Daoy (cell line): ENCODE measurements at regions not wholly inside any gene's neighbourhood (a gene's known extent, or its start where the extent isn't known, plus 50 kb on each side); places are given as distances from the start of the nearest gene placed in this dataset.
"Not testable (repeated sequence)": the region's sequence is repeated elsewhere in the genome, so short reads cannot be mapped to it uniquely, and the experiment has no call there.

Source experiments
- DNase-seq: peaks from one replicate; pipeline ENCODE4 v3.0.0-alpha.2; 2015; ENCODE audit warnings: low read depth

DNA sequence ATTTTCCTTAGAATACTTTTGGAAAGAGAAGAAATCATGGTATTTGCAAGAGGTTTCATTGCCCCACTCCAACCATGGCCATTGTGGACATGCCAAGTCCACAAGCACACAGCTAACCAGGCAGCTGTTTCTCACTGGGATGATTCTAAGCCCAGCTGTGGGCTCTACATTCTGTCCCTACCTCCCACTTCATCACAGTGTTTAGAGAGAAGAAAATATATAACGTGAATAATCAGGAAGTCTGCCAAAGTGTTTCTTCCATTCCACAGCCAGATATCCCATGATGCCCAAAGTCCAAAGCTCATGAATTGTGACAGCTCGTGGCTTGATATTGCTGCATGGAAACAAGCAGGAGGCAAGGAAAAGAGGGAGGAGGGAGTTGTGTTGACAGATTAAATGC, 433.7 kb upstream of the GYPC start:
- DNase-seq: no peak

DNA sequence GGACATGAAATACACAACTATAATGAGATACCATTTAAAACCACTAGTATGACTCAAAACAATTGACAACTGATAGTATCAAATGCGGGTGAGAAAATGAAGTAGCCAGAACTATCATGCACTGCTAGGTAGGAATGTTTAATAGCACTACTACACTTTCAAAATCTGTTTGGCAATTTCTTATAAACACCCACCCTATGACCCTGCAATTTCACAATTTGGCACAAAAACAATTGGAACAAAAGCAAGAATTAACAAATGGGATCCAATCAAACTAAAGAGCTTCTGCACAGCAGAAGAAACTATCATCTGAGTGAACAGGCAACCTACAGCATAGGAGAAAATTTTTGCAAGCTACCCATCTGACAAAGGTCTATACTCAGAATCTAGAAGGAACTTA, 431.2 kb upstream of the GYPC start:
- DNase-seq: no peak

DNA sequence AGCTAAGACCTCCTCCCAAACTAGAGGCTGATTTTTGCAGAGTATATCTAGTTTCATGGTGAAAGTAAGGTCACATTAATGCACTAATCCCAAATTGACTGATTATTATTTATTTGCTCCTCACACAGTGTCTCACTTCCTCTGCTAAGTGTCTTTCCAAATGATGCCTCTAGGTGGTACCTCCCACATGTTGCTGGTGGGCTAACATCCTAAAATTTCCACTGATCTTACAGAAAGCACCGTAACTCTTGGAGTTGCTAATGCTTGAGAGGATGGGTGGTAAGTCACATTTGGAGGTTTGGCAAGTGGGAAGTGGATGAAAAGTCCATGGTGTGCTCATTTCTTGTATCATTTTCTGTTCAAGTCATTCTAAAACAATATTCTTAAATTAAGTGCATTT, 428.7 kb upstream of the GYPC start:
- DNase-seq: no peak

DNA sequence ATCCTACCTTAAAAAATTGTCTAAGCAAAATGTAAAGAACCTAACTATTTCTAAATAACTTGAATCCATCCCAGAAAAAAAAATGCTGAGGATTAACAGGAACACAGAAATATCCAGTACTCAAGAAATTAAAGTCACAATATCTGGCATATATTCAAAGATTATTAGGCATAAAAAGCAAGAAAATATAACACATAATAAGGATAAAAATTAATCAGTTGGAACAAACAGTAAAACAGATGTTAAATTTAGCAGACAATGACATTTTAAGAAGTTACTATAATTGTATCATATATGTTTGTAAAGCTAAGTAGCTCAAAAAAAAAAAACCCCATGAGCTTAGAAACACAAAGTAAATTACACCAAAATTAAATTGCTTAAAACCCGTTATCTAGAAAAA, 427.4 kb upstream of the GYPC start:
- no peak for DNase-seq

DNA sequence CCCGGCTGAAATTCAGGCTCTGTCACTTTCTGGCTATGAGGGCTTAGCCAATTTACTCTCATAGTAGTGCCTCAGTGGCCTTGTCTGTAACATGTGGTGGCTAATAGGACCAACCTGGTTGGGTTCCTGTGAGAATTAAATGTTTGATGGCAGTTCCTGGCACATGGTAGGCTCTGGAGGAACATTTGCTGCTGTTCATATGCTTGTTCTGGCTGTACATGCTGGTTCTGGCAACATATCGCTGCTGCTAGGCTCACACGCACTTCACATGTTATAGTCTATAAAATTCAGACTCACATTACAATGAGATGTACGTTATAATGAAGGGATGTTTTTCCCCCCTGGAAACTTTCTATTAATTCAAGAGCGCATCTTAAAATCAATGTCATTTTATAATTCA, 417.7 kb upstream of the GYPC start:
- DNase-seq: no peak

DNA sequence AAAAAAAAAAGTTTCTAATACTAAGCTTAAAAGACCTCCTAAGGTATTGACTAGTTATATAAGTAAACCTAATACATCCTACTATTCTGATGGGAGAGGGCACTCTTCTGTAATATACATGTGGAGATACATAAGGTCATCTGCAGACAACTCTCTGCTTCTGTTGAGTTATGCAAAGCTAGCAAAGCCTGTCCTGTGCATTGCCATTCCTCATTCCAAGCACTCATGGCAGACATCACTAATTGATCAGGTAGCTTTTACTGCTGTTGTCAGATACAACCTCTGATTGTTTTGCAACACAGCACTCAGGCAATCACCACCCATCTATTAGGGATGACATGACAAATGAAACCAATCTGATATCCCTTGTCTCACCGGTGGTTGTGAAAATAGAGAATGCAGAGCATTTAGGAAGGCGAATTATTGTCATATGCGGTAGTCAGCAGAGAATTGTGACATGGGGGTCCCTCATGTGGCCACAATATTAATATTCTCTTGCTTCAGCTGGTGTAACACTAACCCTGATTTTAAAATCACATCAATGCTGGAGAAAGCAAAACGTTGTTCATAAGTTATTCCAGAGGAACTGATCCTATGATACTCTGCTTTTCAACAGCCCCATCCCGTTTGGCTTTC, 416.5 kb upstream of the GYPC start:
- no peak for DNase-seq

DNA sequence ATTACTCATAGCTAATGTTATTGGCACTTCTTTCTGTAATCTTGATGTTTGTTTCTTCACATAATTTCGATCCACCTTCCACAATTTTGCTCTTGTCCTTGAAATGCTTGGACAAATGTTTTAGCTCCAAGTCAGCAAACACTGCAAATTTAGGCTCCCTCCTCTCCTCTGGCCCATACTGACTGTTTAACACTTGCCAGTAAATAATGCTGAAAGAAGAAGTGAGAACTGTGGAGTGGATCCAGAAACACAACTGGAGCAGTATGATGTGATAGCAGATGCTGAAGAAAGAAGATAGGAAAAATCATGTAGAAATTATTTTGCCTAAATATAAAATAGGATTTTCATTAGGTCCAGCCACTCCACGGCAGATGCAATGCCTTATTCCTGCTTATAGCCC, 415.0 kb upstream of the GYPC start:
- DNase-seq: no peak

DNA sequence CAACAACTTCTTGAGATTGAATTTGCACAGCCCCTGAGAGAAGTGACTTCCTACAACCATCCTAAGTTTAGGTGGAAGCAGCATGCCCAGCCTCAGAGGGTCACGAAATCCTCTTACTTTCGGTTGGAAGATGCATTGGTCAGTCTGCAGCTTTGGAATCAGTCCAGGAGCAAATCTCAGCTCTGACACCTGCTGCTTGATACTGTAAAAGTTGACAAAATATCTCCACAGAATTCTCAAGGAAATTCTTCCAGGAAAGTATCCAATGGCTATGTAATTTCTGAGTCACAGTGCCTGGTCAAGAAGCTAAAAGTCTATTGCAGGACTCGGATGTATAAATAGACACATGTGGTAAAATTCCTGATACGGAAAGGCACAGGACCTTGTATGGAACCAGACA, 414.5 kb upstream of the GYPC start:
- DNase-seq: no peak

DNA sequence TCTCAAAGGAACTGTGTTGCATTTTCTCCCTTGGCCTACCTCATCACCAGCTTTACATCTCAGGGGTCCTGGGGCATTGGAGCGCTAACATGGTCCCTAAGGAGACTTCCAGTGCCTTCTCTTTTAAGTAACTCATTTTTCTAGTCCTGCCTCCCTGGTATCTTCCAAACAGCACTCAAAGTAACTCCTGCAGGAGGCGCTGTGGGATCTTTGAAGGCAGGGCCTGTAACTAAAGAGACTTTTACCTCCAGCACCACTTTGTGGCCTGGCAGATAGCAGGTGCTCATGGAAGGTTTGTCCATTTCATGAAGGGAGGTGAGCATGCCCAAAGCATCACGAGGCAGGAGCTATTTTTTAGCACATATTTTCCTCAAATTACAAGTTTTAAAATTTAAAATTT, 411.0 kb upstream of the GYPC start:
- DNase-seq: no peak

DNA sequence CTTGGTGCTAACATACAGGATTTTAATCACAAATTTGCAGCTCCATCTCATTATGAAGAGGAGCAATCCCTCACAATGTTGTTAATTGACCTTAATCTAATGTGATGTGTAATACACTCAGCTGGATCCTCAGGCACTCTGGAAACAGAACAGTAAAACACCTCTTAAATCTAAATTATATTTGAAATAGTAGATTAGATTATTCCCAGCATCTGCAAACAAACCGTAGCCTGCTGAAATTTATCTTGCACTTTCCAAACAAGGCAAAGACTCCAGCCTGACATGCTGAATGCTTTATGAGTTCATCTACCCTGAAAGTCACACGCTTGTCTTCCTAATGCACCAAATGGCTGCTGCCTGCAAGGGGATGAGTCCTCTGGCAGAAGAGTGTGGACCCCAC, 402.3 kb upstream of the GYPC start:
- no peak for DNase-seq

DNA sequence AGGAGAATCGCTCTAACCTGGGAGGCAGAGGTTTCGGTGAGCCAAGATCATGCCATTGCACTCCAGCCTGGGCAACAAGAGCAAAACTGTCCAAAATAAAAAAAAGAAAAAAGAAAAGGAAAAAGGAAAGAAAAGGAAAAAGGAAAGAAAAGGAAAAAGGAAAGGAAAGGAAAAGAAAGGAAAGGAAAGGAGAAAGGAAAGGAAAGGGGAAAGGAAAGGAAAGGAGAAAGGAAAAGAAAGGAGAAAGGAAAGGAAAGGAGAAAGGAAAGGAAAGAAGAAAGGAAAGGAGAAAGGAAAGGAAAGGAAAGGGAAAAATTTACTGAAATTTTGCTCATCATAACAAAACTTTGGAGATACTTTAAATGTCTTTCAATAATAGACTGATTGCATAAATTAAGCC, 391.3 kb upstream of the GYPC start:
- DNase-seq: no peak

DNA sequence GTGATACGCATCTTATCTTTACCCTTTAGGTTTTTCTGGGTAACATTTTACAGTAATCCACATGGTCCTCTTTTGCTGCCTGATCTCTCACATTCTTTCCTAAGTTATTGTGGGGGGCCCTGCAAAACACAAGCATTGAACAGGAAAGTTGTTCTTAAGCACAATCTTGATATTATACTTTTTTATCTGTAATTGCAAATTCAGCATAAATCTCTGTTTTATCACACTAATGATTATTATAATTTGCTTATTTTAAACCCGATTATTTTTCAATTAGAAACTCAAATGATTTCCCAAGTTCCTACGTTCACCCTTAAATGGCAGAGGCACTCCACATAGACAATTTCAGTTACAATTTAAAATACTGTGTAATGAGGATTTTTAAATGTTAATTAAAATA, 386.0 kb upstream of the GYPC start:
- no peak for DNase-seq

DNA sequence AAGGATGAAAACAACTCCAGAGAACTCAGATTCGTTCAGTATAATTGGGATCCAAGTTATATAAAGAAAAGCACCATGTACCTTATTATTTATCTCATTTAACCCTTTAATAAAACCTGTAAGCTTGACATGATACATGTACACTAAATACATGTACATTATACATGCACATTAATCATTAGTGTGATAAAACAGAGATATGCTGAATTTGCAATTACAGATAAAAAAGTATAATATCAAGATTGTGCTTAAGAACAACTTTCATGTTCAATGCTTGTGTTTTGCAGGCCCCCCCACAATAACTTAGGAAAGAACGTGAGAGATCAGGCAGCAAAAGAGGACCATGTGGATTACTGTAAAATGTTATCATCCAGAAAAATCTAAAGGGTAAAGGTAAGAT, 385.4 kb upstream of the GYPC start:
- no peak for DNase-seq

DNA sequence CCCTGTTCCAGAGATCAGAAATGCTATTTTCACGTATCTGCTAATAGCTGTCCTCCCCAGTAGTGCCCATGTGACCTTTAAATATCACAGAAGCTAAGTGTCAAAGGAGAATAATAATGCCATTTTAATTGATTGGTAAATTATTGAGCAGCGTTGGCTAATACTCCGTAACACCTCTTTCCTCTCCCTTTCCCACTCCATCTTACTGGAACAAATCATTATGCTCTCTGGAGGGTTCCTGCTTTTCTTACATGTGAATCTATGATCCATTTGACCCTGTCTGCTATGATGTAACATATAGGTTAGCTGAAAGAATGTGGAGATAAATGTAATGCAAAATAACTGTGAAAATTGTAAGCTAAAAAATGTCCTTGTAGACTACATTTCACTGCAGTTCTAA, 383.6 kb upstream of the GYPC start:
- no peak for DNase-seq

DNA sequence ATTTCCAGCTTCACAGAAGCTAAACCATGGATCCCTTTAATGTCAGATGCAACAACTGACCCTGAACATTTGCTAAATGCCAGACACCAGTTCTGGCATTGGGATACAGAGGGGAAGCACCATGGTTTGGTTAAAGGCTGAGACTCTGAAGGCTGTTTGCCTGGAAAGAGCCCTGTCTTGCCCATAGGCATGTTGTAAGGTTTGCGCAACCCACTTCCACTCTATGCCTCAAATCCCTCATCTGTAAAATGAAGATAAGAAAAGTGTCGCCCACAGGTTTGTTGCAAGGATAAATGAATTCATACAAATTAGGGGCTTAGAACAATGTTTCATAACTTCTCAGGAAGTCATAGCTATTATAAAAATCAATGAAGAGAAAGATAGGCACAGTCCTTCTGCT, 380.9 kb upstream of the GYPC start:
- DNase-seq: no peak

DNA sequence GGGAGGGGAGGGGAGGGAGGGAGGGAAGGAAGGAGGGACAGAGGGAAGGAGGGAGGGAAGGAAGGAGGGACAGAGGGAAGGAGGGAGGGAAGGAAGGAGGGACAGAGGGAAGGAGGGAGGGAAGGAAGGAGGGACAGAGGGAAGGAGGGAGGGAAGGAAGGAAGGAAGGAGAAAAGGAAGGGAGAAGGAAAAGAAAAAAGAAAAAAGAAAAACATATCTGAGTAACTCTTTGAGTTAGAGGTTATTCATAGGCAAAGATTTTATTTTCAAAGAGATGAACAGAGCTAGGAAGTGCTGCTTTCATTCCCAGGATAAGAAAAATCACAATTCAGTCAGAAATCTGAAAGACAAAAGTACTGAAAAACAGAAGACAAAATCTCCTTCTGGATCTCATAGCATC, 379.7 kb upstream of the GYPC start:
- not testable (repeated sequence) for DNase-seq

DNA sequence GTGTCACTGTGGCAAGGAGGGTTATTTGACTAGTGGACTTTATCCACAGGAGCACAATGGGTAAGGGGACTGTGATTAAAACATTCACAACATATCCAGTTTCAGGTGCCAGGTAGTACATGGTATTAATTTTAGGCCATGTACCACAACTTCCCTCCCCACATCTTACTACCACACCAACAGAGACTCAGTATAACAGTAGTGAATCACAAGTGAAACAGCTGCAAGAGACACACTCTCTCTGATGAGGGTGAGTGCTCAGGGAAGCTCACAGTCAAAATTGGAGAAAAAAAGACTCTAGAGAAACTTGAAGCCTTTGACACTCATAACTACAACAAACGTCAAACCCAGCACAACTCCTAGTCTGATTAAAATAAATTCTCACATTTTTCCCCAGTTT, 367.6 kb upstream of the GYPC start:
- no peak for DNase-seq

DNA sequence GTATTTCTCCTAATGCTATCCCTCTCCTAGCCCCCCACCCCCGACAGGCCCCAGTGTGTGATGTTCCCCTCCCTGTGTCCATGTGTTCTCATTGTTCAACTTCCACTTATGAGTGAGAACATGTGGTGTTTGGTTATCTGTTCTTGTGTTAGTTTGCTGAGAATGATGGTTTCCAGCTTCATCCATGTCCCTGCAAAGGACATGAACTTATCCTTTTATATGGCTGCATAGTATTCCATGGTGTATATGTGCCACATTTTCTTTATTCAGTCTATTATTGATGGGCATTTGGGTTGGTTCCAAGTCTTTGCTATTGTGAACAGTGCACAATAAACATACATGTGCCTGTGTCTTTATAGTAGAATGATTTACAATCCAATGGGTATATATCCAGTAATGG, 362.0 kb upstream of the GYPC start:
- DNase-seq: not testable (repeated sequence)

DNA sequence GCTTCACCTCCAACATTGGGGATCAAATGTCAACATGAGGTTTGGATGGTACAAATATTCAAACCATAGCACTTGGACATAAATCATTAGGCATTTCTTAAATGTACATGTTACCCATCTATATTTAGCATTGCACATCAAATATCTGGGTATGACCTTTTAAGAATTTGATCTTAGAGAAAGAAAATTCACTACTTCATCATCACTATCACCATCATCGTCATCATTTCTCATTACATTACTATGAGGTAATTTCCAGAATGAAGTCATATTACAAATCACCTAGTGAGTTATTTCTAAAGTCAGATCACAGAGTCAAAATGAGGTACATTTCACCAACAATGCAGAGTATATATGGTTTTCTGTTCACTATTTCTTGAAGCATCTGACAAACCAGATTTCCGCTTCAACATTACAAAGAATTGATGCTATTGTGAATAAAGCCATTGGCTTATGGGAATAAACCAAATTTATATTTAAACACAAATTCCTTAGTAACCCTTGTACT, 356.4 kb upstream of the GYPC start:
- DNase-seq: no peak

DNA sequence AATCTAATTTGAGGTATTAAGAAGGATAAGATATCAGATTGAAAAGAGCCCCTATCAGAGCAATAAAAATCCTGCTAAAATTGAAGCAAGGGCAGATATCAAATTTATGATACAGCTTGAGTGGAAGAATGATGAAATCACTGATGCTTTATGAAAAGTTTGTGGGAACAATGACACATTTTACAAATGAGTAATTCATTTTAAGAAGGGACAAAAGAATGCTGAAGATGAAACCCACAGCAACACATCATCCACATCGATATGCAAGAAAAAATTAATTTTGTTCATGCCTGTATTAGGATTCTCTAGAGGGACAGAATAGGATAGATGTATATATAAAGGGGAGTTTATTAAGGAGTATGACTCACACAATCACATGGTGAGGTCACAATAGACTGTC, 355.6 kb upstream of the GYPC start:
- no peak for DNase-seq

DNA sequence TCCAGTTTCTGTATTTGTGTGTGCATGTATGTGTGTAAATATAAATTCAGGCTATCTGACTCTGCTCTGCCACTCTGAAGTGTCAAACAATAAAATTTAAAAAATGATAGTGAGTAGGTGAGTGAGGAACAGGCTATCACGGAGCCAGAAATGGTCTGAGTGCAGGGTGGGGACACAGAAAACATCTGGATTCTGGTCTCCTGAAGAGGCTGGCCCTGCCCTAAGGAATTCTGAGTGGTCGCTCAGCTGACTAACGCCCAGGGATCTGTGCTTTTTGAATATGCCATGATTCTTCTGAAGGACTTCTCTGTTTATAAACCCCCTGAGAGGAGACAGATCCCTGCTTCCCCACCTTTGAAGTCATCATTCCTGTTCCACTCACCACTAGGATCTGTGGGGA, 353.9 kb upstream of the GYPC start:
- DNase-seq: no peak

DNA sequence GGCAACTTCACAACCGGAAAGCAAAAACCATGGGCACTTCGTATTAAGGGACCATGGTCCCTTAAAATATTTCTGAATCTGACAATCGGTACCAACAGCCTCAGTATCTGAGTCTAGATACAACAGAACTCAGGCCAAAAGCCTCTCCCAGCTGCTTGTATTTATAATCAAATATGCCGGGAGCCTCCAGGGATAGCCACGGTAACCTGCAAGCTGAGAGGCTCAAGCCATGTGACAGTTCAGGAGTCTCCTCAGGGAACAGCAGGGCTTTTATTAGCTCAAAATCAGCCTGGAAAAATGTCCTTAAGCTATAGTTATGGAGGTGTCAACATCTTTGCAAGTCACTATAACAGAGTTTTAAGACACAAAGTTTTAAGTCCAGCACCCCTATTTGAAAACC, 352.8 kb upstream of the GYPC start:
- no peak for DNase-seq

DNA sequence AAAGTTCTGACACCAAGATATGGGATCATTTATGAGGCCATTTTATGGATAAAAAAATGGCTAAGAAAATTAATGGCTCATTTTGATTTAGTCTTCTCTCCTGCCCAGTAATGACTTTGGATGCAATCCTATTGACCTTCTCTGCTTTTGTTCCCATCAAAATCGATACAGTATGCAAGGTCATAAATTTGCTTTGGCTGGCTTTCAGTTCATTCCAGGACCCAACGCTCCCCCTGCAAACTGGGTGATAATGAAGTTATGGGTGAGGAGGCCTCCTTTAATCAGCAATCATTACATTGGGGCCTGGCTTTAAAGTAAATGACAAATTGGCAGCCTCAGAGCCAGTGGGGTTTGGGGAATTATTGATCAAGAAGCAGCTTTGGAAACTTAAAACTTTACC, 351.8 kb upstream of the GYPC start:
- DNase-seq: no peak

DNA sequence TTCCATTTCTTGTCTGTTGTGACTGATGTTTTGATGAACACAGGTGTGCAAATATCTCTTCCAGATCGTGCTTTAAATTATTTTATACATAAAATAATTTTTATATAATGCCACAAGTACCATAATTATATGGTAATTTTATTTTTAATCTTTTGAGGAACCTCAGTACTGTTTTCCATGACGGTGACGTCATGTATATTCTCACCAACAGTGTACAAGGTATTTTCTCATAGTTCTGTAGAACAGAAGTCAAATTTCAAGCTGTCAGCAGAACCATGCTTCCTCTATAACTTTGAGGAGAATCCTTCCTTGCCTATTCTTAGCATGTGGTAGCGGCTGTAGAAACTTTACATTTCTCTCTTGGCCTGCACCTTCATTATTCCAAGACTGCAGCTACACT, 349.4 kb upstream of the GYPC start:
- no peak for DNase-seq

DNA sequence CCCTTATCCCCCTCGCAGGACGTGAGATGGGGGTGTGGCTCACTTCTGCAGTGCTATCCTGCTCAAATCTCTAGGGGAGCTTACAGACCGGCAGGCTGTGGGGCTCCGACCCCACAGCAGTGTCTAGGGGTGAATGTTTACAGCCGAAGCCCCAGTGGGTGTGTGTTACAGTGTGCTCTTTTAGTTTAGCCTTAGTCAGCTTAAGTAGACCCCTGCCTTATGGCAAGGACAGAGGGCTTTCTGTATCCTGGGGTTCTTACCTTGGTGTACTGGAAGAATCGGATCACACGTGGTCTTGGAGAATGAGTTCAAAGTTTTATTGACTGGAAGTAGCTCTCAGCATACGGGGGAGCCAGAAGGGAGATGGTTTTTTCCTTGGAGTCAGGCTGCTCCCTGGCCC, 348.2 kb upstream of the GYPC start:
- no peak for DNase-seq
